ENCODE measurements at regions not wholly inside any gene's neighbourhood (a gene's known extent, or its start where the extent isn't known, plus 50 kb on each side); places are given as distances from the start of the nearest gene placed in this dataset.
"Not testable (repeated sequence)": the region's sequence is repeated elsewhere in the genome, so short reads cannot be mapped to it uniquely, and the experiment has no call there.

- DNase-seq (ENCODE audit: low read depth in 2 of 2), result no peak
Measured at GRCh38 chrX:39220952-39221351, 419.7 kb downstream of the MID1IP1 start.

GRCh38 chrX:39222346-39223113 is 421.3 kb downstream of the MID1IP1 start:
- no peak for DNase-seq (ENCODE audit: low read depth in 2 of 2)

- DNase-seq (ENCODE audit: low read depth in 2 of 2), result no peak
Measured at GRCh38 chrX:39226251-39226650, 425.0 kb downstream of the MID1IP1 start.

- DNase-seq (ENCODE audit: low read depth in 2 of 2), result no peak
Measured at GRCh38 chrX:39227371-39227770, 426.1 kb downstream of the MID1IP1 start.

- no peak for DNase-seq (ENCODE audit: low read depth in 2 of 2)
Measured at GRCh38 chrX:39238006-39238405, 436.7 kb downstream of the MID1IP1 start.

GRCh38 chrX:39242187-39242586 is 440.9 kb downstream of the MID1IP1 start:
- DNase-seq (ENCODE audit: low read depth in 2 of 2), result no peak

GRCh38 chrX:39244147-39244546 is 442.9 kb downstream of the MID1IP1 start:
- DNase-seq (ENCODE audit: low read depth in 2 of 2), result no peak

- no peak for DNase-seq (ENCODE audit: low read depth in 2 of 2)
Measured at GRCh38 chrX:39245024-39245423, 443.8 kb downstream of the MID1IP1 start.

- DNase-seq (ENCODE audit: low read depth in 2 of 2), result no peak
Measured at GRCh38 chrX:39247536-39247935, 446.3 kb downstream of the MID1IP1 start.

GRCh38 chrX:39248330-39248729 is 447.1 kb downstream of the MID1IP1 start:
- DNase-seq (ENCODE audit: low read depth in 2 of 2), result no peak

GRCh38 chrX:39249999-39250398 is 448.7 kb downstream of the MID1IP1 start:
- no peak for DNase-seq (ENCODE audit: low read depth in 2 of 2)

GRCh38 chrX:39251995-39252394 is 450.7 kb downstream of the MID1IP1 start:
- no peak for DNase-seq (ENCODE audit: low read depth in 2 of 2)

GRCh38 chrX:39253551-39253950 is 452.3 kb downstream of the MID1IP1 start:
- no peak for DNase-seq (ENCODE audit: low read depth in 2 of 2)

GRCh38 chrX:39258331-39258730 is 457.1 kb downstream of the MID1IP1 start:
- DNase-seq (ENCODE audit: low read depth in 2 of 2), result no peak

GRCh38 chrX:39260965-39261364 is 459.7 kb downstream of the MID1IP1 start:
- DNase-seq (ENCODE audit: low read depth in 2 of 2), result no peak

GRCh38 chrX:39261446-39262147 is 460.3 kb downstream of the MID1IP1 start:
- peak; percentile 37 to 40 for DNase-seq (ENCODE audit: low read depth in 2 of 2)

GRCh38 chrX:39262641-39263040 is 461.4 kb downstream of the MID1IP1 start:
- no peak for DNase-seq (ENCODE audit: low read depth in 2 of 2)

- DNase-seq (ENCODE audit: low read depth in 2 of 2), result no peak
Measured at GRCh38 chrX:39264023-39264422, 462.8 kb downstream of the MID1IP1 start.

GRCh38 chrX:39267176-39267575 is 465.9 kb downstream of the MID1IP1 start:
- DNase-seq (ENCODE audit: low read depth in 2 of 2), result no peak

GRCh38 chrX:39268207-39268606 is 466.9 kb downstream of the MID1IP1 start:
- no peak for DNase-seq (ENCODE audit: low read depth in 2 of 2)

- DNase-seq (ENCODE audit: low read depth in 2 of 2), result no peak
Measured at GRCh38 chrX:39275500-39276068, 474.3 kb downstream of the MID1IP1 start.

- not testable (repeated sequence) for DNase-seq (ENCODE audit: low read depth in 2 of 2)
Measured at GRCh38 chrX:39277685-39278390, 476.6 kb downstream of the MID1IP1 start.

All from fibroblast of skin of left quadriceps (primary cell).